HG03457 (cell line): ENCODE measurements at regions not wholly inside any gene's neighbourhood (a gene's known extent, or its start where the extent isn't known, plus 50 kb on each side); places are given as distances from the start of the nearest gene placed in this dataset.
"Not testable (repeated sequence)": the region's sequence is repeated elsewhere in the genome, so short reads cannot be mapped to it uniquely, and the experiment has no call there.

ENCODE experiments used
- ATAC-seq: cut with Tn5 transposase; IDR thresholded peaks from one replicate; pipeline ENCODE4 v1.9.1; 2021; ENCODE audit warnings: moderate number of reproducible peaks; ENCODE audit not compliant: unreplicated experiment

DNA sequence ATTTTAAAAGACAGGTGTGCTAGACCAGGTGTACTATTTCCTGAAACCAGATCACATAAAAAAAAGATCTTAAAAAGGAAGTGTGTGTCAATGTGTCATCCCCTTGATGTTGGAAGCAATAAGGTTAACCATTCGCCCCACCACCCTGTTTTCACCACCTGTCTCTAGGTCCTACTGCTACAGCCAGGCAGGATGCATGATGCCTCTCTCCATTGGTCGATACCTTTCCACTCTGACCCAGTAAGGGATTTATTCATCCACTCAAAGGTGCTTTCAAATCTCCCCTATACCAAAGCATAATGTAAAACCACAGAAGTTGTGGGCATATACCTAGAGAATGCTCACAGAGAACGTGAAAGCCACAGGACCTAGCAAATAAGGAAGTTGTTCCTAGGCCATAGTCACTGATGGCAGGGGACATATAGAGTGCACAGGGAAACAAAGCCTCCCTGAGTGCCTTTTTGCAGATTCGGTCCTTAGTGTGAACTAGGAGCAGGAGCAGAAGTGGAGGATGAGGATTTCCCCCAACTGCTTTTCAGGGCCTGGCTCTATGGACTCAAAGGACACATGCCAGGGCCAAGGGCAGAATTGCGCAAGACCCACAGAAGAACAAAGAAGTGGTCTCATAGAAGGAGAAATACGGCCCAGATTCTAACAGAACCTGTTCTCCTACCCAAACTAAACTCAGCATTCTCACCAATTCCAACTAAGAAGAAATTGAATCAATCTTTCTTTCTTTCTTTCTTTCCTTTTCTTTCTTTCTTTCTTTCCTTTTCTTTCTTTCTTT lies 631.5 kb upstream of the NRP1 start:
- no peak for ATAC-seq

DNA sequence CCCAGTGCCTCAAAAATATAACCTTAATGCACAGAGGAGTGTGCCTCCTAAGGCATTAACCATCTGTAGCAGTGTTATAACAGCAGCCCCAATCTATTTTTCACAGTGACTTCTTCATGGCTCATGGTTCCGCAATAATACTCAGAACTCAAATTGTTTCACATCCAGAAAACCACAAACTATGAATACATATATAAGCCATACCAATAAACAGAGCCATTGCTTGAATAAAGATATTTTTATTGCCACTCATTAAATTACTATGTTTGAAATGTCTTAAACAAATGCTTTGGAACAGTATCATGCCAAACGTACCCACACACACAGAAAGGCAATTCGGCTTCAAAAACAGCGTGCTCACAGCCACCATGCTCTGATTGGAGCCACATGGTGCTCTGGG lies 629.3 kb upstream of the NRP1 start:
- no peak for ATAC-seq

DNA sequence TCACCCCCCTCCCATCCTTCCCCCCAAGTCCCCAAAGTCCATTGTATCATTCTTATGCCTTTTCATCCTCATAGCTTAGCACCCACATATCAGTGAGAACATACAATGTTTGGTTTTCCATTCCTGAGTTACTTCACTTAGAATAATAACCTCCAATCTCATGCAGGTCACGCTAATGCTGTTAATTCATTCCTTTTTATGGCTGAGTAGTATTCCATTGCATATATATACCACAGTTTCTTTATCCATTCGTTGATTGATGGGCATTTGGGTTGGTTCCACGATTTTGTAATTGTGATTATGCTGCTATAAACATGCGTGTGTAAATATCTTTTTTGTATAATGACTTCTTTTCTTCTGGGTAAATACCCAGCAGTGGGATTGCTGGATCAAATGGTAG lies 621.9 kb upstream of the NRP1 start:
- not testable (repeated sequence) for ATAC-seq

DNA sequence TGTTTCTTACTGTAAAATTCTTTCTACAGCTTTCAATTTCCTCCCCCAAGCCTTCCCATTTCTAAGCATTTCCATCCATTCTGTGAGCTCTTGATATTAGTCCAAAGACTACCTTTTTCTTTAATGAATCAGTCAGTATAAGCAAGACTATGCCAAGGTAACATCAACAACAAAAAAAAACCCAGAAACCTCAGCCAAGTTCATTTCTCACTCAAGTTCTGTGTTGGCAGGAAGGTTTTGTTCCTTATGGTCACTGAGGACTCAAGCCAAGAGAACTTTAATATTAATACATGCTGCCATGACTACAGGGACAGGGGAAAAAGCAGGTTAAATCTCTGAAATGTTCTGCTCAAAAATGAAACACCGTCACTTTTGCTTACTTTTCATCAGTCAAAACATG lies 621.2 kb upstream of the NRP1 start:
- no peak for ATAC-seq

DNA sequence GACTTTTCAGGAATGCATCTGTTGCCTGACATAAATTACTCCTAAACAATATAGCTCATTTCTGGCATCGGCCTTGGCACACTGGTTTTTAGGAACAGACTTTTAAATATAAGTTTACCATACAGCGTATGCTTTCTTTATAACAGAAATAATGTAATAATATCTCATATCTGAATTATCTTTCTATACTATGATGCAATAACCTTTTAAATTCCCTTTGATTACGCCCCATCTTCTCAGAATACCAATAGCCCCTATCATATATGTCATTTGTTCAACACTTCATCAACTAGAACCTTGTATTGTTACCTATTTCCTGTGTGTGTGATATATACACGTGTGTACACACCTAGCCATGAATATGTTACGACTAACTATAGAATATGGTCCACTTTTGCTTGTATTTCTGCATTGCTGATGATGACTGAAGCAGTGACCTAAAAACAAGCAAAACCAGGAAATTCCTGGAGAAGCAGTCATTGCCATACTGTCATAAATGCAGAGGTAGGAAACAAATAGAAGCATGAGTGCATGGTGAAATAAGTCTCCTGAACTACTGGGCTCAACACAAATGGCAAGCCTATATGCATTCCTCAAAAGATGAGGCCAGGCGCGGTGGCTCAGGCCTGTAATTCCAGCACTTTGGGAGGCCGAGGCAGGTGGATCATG lies 618.4 kb upstream of the NRP1 start:
- ATAC-seq = no peak

DNA sequence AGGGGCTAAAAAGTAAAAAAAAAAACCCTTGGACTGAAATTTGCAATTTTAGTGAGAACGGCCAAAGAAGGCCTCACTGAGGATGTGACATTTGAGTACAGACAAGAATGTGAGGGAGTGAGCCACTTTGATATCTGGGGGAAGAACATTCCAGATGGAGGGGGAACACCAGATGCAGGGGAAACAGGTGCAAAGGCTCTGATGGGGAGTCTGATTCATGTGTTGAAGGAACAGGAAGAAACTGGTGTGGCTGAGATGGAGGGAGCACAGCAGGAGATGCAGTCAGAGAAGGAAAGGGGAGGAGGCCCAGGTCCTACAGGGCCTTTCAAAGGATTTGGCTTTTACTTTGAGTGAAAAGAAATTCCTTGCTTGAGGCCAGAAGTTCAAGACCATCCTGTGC lies 615.7 kb upstream of the NRP1 start:
- no peak for ATAC-seq

DNA sequence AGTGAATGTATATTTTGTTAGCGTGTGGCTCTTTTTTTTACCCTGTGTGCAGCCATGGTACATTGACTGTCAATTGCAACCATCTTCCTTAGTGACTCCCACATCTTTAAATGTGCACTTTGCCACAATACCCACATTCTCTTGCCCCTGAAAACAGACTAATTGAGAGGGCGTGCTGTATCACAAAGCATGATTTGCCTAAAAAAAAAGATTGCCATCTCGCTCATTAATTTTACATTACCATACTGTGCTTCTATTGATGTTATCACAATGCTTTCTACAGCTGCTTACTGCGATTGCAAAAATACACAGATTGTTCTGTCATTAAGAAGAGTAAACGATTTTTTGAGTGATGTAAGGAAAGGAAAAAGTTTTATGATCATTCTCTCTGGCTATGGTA lies 613.1 kb upstream of the NRP1 start:
- ATAC-seq = no peak

DNA sequence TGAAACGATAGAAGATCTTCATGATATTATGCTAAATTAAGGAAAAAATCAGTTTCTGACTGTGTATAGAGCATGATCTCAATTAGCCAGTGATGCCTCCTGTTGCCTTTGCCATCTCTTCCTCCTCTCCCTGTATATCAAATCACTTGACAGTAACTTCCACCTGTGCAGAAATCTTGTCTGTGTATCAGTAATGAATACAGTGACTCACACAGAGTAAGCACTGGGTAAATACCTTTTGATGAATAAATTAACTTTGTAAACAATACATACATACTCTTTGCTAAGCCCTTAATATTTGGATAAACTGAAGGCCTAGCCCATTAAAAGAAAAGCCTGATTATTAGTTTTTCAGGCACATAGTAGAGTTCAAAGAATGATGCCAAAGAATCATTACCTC lies 610.6 kb upstream of the NRP1 start:
- no peak for ATAC-seq

DNA sequence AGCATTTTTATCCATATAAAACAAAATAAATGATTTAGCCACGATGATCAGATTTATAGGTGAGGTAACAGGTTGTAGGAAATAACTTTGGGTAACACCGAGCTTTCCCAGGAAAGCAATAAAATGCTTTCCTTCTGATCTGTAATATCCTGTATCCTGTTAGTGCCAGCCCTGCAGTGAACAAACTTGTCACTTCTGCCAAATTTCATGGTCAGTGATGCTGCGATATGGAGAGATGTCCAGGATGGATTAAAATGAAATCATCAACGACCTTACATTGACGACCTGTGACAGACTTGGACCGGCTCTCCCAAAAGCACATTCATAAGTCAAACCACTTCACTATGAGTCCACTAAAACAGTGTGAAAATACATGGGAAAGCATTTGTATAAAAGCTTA lies 608.0 kb upstream of the NRP1 start:
- ATAC-seq = no peak

DNA sequence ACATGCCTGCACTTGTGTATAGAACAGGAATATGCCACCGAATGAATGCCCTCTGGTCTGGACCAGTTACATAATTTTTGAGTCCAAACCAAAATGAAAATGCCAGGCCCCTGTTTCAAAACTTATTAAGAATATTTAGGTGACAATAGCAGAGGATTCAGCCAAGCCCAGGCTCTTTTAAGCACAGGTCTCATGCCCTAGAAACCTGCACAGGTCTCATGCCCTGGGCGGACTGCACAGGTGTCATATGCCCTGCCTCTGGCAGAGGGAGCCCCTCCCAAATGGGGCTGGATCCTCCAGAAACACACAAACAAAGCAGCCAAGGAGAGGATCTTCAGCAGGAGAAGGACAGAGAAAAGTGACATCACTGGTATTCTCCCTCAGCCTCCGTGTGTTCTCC lies 605.4 kb upstream of the NRP1 start:
- no peak for ATAC-seq

DNA sequence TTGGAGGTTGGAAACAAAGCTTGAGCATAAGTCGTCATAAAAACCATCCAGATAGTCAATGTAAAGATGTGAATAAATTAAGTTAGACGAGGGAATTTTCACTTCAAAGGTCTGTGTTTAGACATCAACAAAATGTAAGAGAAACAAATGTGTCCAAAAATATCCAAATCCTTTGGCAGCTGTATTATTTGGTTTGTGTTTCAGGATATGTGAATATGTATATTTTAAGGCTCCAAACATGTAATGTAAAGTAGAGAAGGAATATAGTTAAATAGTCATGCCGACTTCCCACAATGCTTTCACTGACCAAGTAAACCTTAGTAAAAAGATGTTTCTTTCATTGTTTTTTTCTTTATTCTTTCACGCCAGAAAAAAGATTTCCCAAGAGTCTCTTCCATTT lies 604.9 kb upstream of the NRP1 start:
- ATAC-seq = no peak

DNA sequence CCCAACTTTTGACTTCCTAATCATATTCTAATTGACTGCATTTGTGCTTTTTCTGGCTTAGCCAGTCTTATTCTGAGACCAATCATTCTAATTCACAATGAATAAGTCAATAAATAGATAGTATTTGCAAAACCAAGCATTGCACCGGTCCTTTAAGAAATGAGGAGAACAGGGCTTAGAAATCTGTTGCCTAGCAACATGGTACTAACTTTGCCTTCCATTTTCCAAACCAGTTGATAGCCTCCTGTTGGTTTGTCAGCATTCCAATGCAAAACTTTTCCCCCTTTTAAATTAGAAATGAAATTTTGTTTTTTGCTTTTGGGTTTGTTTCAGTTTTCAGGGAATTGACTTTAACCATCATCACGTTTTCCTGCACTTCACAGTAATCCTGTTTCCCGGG lies 603.5 kb upstream of the NRP1 start:
- ATAC-seq = no peak

DNA sequence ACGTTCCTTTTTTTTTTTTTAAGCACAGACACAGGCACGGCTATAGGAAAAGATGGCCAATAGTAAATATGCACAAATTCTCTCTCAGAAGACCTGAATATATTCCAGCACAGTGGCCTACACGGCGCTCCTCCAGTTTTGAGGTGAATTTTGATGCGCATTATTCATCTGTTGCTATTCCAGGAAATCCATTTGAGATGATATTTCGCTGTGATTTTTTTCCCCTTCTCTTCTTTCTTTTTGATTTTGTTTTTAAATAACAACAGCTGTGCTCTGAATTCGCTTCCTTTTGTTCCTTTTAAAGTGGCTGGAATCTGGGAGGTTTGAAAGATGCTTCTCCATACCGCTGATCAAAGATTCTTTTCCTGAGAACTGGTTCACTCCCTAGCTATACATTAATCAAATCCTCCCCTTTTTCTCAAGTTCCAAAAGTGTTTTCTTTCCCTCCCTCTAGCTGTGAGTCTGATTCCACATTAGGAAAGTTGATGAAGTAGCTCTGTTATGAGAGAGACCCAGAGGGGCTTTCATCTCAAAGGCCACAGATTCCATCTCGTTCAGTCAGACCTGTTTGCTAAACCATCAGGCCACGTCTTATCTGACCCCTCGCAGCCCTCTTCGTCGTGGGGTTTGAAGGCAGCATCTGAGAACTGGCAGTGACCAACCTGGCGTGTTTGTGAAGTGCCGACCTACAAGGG lies 602.7 kb upstream of the NRP1 start:
- no peak for ATAC-seq

DNA sequence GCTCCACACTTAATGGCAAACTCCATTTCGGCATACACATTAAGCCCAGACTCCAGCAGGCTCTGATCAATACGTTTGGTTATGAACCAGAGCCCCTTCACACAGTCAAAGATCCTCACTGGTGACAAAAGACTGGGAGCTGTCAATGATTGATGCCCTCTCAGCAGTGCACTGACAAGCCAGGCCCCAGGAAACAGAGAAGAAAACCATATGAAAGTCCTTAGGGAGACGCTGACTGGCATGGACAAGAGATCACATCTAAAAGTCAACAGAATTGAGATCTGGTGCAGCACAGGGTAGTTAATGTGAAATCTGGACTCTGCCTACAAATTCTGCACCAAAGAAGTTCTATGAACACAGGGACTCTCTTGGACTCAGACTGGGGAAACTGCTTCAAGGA lies 600.9 kb upstream of the NRP1 start:
- ATAC-seq = no peak

DNA sequence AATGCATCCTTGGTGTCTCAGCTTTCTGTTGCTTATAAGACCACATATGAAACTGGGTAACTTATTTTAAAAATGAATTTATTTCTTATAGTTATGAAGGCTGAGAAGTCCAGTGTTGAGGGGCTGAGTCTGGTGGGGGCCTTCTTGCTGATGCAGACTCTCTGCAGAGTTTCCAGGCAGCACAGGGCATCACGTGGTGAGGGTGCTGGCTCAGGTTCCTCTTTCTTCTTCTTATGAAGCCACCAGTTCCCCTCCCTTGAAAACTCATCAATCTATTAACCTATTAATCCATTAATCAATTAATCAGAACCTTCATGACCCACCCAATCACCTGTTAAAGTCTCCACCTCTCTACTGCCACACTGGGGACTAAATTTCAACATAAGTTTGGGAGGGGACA lies 595.6 kb upstream of the NRP1 start:
- no peak for ATAC-seq

DNA sequence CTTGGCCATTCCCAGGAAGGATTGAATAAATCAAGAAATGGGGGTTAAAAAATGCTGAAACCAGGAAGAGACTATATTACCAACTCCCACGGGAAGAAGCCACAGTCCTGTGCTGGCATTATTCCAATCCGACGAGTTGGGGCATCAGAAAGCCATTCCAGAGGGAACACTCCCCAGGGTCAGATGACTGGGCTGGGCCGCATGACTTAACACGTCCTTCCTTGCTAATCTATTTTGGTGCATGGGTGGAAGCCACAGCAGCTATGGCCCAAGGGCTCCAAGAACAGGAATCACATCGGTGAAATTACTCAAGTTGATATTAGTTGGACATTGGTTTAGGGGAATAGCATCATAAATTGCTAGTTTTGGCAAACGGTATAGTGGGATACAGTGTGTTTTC lies 592.9 kb upstream of the NRP1 start:
- ATAC-seq = no peak

DNA sequence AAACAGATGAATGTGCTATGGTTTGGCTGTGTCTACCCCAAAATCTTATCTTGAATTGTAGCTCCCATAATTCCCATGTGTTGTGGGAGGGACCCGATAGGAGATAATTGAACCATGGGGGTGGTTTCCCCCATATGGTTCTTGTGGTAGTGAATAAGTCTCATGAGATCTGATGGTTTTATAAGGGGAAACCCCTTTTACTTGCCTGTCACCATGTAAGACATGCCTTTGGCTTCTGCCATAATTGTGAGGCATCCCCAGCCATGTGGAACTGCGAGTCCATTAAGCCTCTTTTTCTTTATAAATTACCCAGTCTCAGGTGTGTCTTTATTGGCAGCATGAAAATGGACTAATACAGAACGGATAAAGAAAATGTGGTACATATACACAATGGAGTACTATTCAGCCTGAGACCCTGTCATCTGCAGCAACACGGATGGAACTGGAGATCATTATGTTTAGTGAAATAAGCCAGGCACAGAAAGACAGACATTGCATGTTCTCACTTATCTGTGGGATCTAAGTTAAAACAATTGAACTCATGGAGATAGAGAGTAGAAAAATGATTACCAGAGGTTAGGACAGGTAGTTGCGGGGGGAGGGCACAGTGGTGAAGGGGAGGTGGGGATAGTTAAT lies 587.6 kb upstream of the NRP1 start:
- ATAC-seq = no peak

DNA sequence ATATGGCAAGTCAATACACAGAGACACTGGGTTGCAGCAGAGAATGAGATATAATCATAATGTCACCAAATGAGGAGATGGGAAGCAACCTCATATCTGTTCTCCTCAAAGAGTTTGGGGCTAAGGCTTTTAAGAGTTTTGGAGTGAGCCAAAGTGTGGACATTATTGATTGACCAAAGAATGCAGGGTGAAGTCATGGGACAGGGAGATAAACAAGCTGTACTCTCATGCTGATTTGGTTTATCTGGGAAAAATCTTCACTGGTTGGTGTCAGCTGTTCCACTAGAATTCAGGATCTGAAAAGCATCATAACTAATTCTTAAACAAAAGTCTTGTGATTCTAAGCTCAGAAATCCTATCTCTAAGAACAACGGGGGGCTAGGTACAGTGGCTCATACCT lies 585.9 kb upstream of the NRP1 start:
- no peak for ATAC-seq

DNA sequence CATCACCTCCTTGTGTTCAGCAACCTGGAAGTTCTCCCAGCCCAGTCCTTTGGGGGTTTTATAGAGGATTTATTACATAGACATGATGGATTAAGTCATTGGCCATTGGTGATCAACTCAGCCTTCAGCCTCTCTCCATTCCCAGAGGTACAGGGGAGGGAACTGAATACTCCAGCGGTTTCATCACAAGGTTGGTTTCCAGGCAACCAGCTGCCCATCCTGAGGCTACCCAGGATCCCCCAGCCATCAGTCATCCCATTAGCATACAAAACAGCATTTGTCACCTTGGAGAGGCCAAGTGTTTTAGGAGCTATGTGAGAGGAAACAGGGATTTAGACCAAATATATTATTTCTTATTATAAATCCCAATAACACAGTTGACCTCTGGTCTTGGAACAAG lies 584.8 kb upstream of the NRP1 start:
- ATAC-seq = no peak

DNA sequence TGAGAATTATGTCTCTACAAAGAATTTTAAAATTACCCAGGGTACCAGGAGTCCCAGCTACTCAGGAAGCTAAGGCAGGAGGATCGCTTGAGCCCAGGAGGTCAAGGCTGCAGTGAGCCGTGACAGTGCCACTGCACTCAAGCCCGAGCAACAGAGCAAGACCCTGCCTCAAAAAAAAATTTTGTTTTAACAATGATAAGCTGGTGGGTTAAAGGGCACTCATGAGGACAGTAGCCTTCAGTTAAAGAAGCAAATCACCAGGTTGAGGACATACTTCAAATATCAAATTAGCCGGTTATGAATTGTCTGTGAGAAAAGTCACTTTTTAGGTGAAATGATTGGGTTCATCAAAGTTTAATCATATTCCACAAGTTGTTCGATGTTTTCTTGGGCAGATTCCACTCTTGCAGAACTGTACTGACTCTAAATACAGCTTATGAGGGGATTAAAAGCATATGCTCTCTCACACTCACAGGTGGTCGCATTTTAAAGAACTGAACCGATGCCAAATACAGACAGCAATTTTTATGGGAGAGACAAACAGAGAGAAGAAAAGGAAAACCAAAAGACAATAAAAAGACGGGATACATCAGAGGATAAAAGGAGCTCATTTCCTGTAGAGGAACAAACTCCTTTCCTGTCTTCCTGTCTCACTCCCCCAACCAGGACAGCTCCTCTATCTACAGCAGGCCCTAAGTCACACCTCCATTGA lies 582.8 kb upstream of the NRP1 start:
- no peak for ATAC-seq

DNA sequence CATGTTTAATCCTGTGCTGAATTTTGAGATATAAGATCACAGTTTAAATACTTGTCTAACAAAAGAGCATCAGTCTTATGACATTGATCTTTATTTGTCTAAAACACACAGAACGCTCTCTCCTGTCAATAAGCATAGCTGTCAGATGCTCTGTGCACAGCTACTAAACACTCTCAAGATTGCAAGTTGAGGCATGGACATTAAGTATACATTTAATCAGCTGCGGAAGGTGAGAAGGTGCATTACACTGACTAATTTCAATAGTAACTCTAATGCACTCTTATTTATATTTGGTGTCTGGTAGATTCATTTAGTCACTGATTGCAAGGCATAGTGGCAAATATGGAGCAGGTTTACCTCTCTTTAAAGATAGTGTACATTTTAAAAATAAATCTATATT lies 580.3 kb upstream of the NRP1 start:
- ATAC-seq = no peak
